ENCODE measurements at regions not wholly inside any gene's neighbourhood (a gene's known extent, or its start where the extent isn't known, plus 50 kb on each side); places are given as distances from the start of the nearest gene placed in this dataset.

- no peak for TF ChIP-seq POLR2A (IDR thresholded peaks at IDR 0.05)
- TF ChIP-seq CTCF (IDR thresholded peaks at IDR 0.05): no peak
- TF ChIP-seq POLR2AphosphoS5 (IDR thresholded peaks at IDR 0.05): no peak
- no peak for TF ChIP-seq EP300 (IDR thresholded peaks at IDR 0.05; ENCODE audit: low read depth)
Observed at GRCh38 chr10:113333313-113333712, 219.5 kb upstream of the HABP2 start.
